ENCODE measurements at regions not wholly inside any gene's neighbourhood (a gene's known extent, or its start where the extent isn't known, plus 50 kb on each side); places are given as distances from the start of the nearest gene placed in this dataset.

DNA sequence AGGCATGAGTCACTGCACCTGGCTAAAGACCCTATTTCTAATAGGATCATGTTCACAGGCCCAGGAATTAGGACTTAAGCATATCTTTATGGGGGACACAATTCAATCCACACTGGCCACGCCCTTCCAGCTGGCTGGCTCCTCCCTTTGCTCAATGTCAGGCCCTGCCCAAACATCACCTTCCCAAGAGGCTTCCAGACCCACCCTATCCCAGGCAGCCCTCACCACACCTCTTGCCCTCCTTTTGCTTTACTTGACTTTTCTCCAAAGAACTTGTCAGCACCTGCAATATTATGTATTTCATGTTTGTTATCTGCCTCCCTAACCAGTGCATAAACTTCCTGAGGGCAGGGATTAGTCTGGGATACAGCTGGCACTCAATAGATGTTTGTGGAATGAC is 109.6 kb upstream of the CDH5 start:
- H3K9me3 ChIP-seq (ENCODE audit: control insufficient read depth, insufficient read depth, low read length), result no peaks in the 10 kb centered on the region
- WGBS (ENCODE audit: insufficient coverage, insufficient read length), result no CpG with 5 or more reads among the region's 1 CpG

DNA sequence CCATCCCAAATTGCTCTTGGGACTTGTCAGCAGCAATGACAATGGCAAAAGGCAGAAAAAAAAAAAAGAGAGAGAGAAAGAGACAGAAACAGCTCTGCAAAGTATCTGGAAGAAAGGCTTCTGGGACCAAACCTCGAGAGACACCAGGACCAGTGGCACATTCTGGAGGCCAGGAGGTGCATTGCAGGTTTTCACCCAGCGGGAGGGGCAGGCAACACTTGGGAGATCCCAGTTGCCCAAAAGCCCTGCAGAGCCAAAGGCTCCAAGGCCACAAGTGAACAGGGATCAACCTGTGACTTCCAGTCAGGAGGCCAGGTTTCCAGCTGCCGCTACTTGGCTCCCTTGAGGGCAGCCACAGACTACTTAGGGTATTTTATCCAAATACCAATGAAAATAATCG is 110.8 kb upstream of the CDH5 start:
- Histone ChIP-seq H3K27ac (ENCODE audit: low read length) (no peak overlapping the region), H3K9me3 (ENCODE audit: control insufficient read depth, insufficient read depth, low read length) (no peaks in the 10 kb centered on the region), H3K36me3 (ENCODE audit: control insufficient read depth, insufficient read depth, low read length) (no peaks in the 10 kb centered on the region), H3K4me1 (ENCODE audit: control insufficient read depth, insufficient read depth, low read length) (peaks cover 4% of the 10 kb centered on the region; the same call in 1 of the 2 replicates), H3K4me3 (ENCODE audit: low read length) (no peak overlapping the region), H3K27me3 (ENCODE audit: control insufficient read depth, insufficient read depth, low read length) (no peaks in the 10 kb centered on the region)
- no peak for DNase-seq (ENCODE audit: low read depth, low spot score)
- no CpG with 5 or more reads among the region's 4 CpGs for WGBS (ENCODE audit: insufficient coverage, insufficient read length)

More for the DNA sequence above, 109.6 kb upstream of the CDH5 start:
- Histone ChIP-seq H3K4me1 (ENCODE audit: control insufficient read depth, insufficient read depth, low read length) (no peaks in the 10 kb centered on the region), H3K4me3 (ENCODE audit: low read length) (no peak overlapping the region), H3K36me3 (ENCODE audit: control insufficient read depth, insufficient read depth, low read length) (no peaks in the 10 kb centered on the region), H3K27me3 (ENCODE audit: control insufficient read depth, insufficient read depth, low read length) (no peaks in the 10 kb centered on the region), H3K27ac (ENCODE audit: low read length) (no peak overlapping the region)
- DNase-seq (ENCODE audit: low read depth, low spot score), result no peak

DNA sequence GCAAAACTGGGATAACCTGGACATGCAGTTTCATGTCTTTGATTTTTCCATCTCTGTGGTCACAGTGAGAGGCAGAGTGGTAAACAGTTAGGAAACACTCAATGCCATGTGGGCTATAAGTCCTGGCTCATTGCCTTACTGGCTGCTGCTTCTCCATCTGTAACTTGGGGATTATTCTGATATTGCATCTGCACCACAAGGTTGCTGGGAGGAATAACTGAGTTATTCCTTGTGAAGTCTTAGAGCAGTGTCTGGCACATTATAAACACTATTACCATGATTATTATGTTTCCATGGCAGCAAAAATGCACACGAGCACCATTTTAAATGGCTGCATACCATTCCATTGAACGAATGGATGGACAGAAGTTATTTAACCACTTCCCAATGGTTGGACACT is 111.7 kb upstream of the CDH5 start:
- Histone ChIP-seq H3K4me1 (ENCODE audit: control insufficient read depth, insufficient read depth, low read length) (peaks cover 4% of the 10 kb centered on the region; the same call in 1 of the 2 replicates), H3K27me3 (ENCODE audit: control insufficient read depth, insufficient read depth, low read length) (no peaks in the 10 kb centered on the region), H3K9me3 (ENCODE audit: control insufficient read depth, insufficient read depth, low read length) (no peaks in the 10 kb centered on the region), H3K36me3 (ENCODE audit: control insufficient read depth, insufficient read depth, low read length) (no peaks in the 10 kb centered on the region), H3K27ac (ENCODE audit: low read length) (no peak overlapping the region), H3K4me3 (ENCODE audit: low read length) (no peak overlapping the region)
- DNase-seq (ENCODE audit: low read depth, low spot score), result no peak
- WGBS (ENCODE audit: insufficient coverage, insufficient read length), result no CpG with 5 or more reads among the region's 2 CpGs

DNA sequence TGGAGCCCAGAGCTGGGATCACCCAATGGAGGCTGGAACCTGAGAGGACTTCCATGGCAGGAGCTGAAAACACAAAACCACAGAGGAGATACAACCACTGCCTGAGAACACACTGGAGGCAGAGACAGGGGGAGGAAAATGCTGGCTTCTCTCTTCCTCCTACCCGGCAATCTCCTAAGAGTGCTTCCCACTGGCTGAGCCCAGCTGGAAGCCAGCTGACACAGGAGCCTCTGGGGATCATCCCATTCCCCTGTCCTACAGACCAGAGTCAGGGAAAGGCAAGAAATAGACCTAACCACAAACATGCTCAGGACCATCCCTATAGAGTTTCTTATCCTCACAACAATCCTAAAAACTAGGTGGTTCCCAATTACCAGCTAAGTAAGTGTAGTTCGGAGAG is 112.4 kb upstream of the CDH5 start:
- Histone ChIP-seq H3K27me3 (ENCODE audit: control insufficient read depth, insufficient read depth, low read length) (no peaks in the 10 kb centered on the region), H3K4me3 (ENCODE audit: low read length) (no peak overlapping the region), H3K9me3 (ENCODE audit: control insufficient read depth, insufficient read depth, low read length) (no peaks in the 10 kb centered on the region), H3K27ac (ENCODE audit: low read length) (no peak overlapping the region), H3K36me3 (ENCODE audit: control insufficient read depth, insufficient read depth, low read length) (no peaks in the 10 kb centered on the region), H3K4me1 (ENCODE audit: control insufficient read depth, insufficient read depth, low read length) (peaks cover 4% of the 10 kb centered on the region; the same call in 1 of the 2 replicates)
- WGBS (ENCODE audit: insufficient coverage, insufficient read length), result no CpG with 5 or more reads among the region's 2 CpGs
- DNase-seq (ENCODE audit: low read depth, low spot score), result no peak

DNA sequence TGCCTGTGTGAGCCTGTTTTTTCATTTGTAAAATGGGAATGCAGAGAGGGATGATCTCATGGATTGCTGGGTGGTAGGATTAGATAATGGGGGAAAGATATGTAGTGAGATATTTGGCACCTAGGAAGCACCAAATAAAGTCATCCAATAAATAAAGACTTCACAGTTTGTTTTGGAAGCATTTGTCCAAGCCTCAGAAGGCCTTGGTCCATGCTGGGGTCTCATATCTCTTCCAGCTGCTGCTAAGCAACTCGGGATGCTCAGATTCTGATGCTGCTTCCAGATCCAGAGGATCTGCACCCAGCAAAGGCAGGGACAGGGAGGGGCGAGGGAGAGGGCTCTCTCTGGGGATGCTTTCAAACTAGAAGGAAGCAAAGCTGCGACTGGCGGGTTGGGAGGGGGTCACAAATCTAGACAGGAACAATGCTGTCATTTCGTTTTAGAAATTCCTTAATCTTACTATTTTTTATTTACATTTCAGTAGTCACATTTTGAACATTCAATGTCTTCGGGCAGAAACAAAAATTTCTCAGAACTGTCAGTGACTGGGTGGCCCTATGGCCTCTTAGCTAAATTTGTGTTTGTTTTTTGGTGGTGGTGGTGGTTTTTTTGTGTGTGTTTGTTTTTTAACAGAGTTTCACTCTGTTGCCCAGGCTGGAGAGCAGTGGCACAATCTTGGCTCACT is 114.9 kb upstream of the CDH5 start:
- H3K9me3 ChIP-seq (ENCODE audit: control insufficient read depth, insufficient read depth, low read length), result no peaks in the 10 kb centered on the region
- no peaks in the 10 kb centered on the region for H3K27me3 ChIP-seq (ENCODE audit: control insufficient read depth, insufficient read depth, low read length)
- H3K27ac ChIP-seq (ENCODE audit: low read length), result no peak overlapping the region
- DNase-seq (ENCODE audit: low read depth, low spot score), result no peak
- no CpG with 5 or more reads among the region's 6 CpGs for WGBS (ENCODE audit: insufficient coverage, insufficient read length)
- no peaks in the 10 kb centered on the region for H3K36me3 ChIP-seq (ENCODE audit: control insufficient read depth, insufficient read depth, low read length)
- H3K4me1 ChIP-seq (ENCODE audit: control insufficient read depth, insufficient read depth, low read length), result peaks cover 4% of the 10 kb centered on the region; the same call in 1 of the 2 replicates
- no peak overlapping the region for H3K4me3 ChIP-seq (ENCODE audit: low read length)

DNA sequence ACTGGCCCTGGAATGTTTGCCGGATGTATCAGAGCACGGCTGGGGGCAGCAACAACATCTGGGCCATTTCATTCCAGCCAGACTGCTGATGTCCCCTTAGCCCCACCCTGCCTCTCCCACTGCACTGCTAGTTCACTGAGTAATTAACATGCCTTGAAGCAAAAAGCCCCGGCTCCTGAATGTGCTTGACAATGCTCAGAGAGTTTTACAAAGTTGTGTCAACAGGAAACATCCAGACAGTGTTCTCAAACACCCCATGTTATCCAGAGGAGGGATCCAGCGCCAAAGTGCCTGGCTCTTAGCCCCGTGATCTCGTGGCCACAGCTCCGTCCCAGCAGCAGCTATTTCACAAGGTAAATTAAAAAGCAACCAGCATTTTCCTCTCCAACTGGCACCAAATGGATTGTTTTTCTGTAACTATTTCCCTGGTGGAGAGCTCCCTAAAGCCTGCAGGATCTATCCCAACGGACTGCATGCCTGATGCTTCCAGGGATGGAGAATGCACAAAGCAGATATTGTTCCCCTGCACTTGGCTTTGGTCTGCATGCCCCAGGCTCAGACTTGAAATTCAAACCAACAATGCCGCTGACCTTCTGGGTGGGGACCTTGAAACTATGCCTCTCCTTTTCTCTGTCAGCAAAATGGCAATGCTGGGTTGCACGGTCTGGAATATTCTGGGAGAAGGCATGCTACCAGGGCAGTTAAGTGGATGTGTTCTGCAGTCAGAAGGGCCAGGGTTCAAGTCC is 115.6 kb upstream of the CDH5 start:
- no CpG with 5 or more reads among the region's 10 CpGs for WGBS (ENCODE audit: insufficient coverage, insufficient read length)
- Histone ChIP-seq H3K36me3 (ENCODE audit: control insufficient read depth, insufficient read depth, low read length) (no peaks in the 10 kb centered on the region), H3K27ac (ENCODE audit: low read length) (no peak overlapping the region), H3K9me3 (ENCODE audit: control insufficient read depth, insufficient read depth, low read length) (no peaks in the 10 kb centered on the region), H3K4me3 (ENCODE audit: low read length) (no peak overlapping the region), H3K27me3 (ENCODE audit: control insufficient read depth, insufficient read depth, low read length) (no peaks in the 10 kb centered on the region), H3K4me1 (ENCODE audit: control insufficient read depth, insufficient read depth, low read length) (peaks cover 4% of the 10 kb centered on the region; the same call in 1 of the 2 replicates)
- no peak for DNase-seq (ENCODE audit: low read depth, low spot score)

DNA sequence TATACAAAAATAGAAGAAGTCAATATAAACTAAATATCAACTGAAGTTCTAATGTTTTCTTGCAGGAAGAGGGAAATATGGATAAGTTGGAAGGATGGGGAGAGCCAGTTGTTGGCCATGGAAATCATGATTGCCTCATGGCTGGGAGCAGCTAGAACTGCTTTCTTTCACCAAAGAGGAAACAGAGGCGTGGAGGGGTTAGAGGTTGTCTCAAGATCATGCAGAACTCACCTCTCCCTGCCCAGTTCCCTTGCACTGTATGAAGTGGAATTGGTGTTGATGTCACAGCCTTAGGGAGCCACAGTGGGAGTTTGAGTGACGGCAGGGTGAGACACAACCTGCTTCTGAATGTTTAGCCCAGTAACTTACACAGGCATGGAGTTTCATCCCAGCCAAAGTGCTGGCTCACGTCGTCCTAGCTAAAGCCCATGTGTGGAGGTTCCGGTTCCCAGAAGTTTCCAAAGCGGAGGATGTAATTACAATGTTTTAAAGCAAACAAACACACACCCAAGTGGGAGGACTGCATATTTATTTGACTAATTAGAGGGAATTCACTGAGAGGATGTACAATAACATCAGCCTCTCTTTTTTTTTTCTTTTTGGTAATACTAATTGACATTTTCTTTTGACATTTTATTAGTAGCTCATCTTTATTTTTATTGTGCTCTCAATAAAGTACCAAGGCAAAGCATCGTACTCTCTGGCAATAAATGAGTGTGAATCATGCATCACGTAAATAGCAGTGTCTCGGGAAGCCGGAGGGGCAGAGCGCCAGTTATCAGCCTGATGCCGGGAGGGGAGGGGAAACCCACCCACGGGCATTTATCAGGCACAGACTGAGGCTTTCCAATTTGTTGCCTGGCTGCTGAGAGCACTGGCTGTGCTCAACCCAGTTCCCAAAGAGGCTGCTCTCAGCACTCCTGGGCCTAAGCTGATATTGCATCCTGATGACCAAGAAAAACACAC is 118.7 kb upstream of the CDH5 start:
- H3K4me1 ChIP-seq (ENCODE audit: control insufficient read depth, insufficient read depth, low read length), result peaks cover 4% of the 10 kb centered on the region; the same call in 1 of the 2 replicates
- no peaks in the 10 kb centered on the region for H3K9me3 ChIP-seq (ENCODE audit: control insufficient read depth, insufficient read depth, low read length)
- no peak overlapping the region for H3K4me3 ChIP-seq (ENCODE audit: low read length)
- WGBS (ENCODE audit: insufficient coverage, insufficient read length), result no CpG with 5 or more reads among the region's 13 CpGs
- no peak overlapping the region for H3K27ac ChIP-seq (ENCODE audit: low read length)
- no peak for DNase-seq (ENCODE audit: low read depth, low spot score)
- no peaks in the 10 kb centered on the region for H3K36me3 ChIP-seq (ENCODE audit: control insufficient read depth, insufficient read depth, low read length)
- H3K27me3 ChIP-seq (ENCODE audit: control insufficient read depth, insufficient read depth, low read length), result no peaks in the 10 kb centered on the region

DNA sequence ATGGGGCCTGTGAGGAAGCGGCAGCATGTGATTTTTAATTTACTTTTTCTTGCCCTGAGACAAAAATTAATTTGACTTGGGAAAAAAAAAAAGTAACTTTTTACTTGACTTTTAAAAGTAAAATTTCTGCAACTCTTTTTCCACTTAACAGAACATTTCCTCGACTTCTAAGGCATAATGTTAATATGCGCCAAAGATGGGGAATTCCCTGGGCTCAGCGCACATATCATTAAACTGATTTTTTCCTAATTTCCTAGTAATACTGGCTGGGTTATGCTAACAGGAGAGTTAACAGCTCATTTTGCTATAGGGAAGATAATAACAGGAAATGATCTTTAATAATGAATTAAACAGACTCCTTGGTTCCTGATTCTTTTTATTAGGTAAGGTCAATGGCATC is 120.6 kb upstream of the CDH5 start:
- WGBS (ENCODE audit: insufficient coverage, insufficient read length), result no CpG with 5 or more reads among the region's 4 CpGs

DNA sequence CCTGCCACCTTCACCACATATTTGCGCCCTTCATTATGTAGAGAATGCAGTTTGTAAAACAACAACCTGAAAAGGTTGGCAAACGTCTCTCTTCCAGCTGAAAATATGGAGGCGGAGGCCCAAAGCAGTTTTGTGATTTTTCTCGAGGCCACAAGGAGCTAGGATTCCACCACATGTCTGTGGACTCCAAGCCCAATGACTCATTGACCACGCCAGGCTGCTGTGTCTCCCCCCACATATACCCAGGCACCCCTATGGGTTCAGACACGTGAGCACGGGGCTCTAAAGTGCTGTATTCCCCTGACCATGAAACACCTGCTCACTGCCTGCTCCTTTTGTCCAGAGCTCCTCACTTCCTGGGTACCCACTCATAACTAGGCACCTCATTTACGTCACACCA is 121.4 kb upstream of the CDH5 start:
- WGBS (ENCODE audit: insufficient coverage, insufficient read length), result no CpG with 5 or more reads among the region's 8 CpGs

More for the DNA sequence above, 120.6 kb upstream of the CDH5 start:
- DNase-seq (ENCODE audit: low read depth, low spot score), result no peak
- no peaks in the 10 kb centered on the region for H3K36me3 ChIP-seq (ENCODE audit: control insufficient read depth, insufficient read depth, low read length)
- no peaks in the 10 kb centered on the region for H3K9me3 ChIP-seq (ENCODE audit: control insufficient read depth, insufficient read depth, low read length)
- no peaks in the 10 kb centered on the region for H3K27me3 ChIP-seq (ENCODE audit: control insufficient read depth, insufficient read depth, low read length)
- H3K4me1 ChIP-seq (ENCODE audit: control insufficient read depth, insufficient read depth, low read length), result 0 out of 2 replicates have a peak, but pooled peaks cover 2% of the 10 kb centered on the region
- no peak overlapping the region for H3K27ac ChIP-seq (ENCODE audit: low read length)
- no peak overlapping the region for H3K4me3 ChIP-seq (ENCODE audit: low read length)

DNA sequence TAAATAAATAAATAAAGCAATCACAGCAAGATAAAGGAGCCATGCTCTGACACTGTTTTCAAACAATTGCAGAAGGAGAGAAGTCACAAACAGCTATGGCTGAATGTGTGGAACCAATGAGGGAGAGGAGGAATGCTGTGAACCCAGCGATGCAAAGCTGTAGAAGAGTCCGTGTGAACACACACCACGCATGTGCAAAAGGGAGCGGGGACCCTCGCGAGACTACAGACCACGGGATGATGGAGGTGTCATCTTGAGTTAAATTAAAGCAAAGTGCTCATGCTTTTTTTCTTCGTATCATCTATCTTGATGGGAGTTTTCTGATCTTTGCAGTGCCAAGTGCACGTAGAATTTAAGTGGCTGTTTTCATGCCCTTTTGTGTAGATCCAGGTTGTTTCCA is 123.8 kb upstream of the CDH5 start:
- Histone ChIP-seq H3K4me1 (ENCODE audit: control insufficient read depth, insufficient read depth, low read length) (no peaks in the 10 kb centered on the region), H3K4me3 (ENCODE audit: low read length) (no peak overlapping the region)
- no CpG with 5 or more reads among the region's 9 CpGs for WGBS (ENCODE audit: insufficient coverage, insufficient read length)

More for the DNA sequence above, 121.4 kb upstream of the CDH5 start:
- H3K4me3 ChIP-seq (ENCODE audit: low read length), result no peak overlapping the region
- DNase-seq (ENCODE audit: low read depth, low spot score), result no peak
- no peaks in the 10 kb centered on the region for H3K9me3 ChIP-seq (ENCODE audit: control insufficient read depth, insufficient read depth, low read length)
- H3K27ac ChIP-seq (ENCODE audit: low read length), result no peak overlapping the region
- H3K36me3 ChIP-seq (ENCODE audit: control insufficient read depth, insufficient read depth, low read length), result no peaks in the 10 kb centered on the region
- H3K4me1 ChIP-seq (ENCODE audit: control insufficient read depth, insufficient read depth, low read length), result no peaks in the 10 kb centered on the region
- no peaks in the 10 kb centered on the region for H3K27me3 ChIP-seq (ENCODE audit: control insufficient read depth, insufficient read depth, low read length)

More for the DNA sequence above, 123.8 kb upstream of the CDH5 start:
- Histone ChIP-seq H3K9me3 (ENCODE audit: control insufficient read depth, insufficient read depth, low read length) (no peaks in the 10 kb centered on the region), H3K27me3 (ENCODE audit: control insufficient read depth, insufficient read depth, low read length) (no peaks in the 10 kb centered on the region), H3K36me3 (ENCODE audit: control insufficient read depth, insufficient read depth, low read length) (no peaks in the 10 kb centered on the region), H3K27ac (ENCODE audit: low read length) (no peak overlapping the region)
- DNase-seq (ENCODE audit: low read depth, low spot score), result no peak
